ENCODE measurements at regions not wholly inside any gene's neighbourhood (a gene's known extent, or its start where the extent isn't known, plus 50 kb on each side); places are given as distances from the start of the nearest gene placed in this dataset.

GRCh38 chr10:130997267-130998045 is 314.1 kb downstream of the TCERG1L start:
- H3K27ac ChIP-seq: no peak overlapping the region
- no peaks in the 10 kb centered on the region for H3K36me3 ChIP-seq
- no peak for TF ChIP-seq CTCF (IDR thresholded peaks at IDR 0.05)
- no peak for TF ChIP-seq POLR2AphosphoS5 (IDR thresholded peaks at IDR 0.05)
- no peak for TF ChIP-seq POLR2A (IDR thresholded peaks at IDR 0.05)
- H3K9me3 ChIP-seq: no peaks in the 10 kb centered on the region
- intact Hi-C loops (cut with DNase I): no loop called here
- 54% methylated on average over 8 of the region's 8 CpGs for WGBS
- DNase-seq (ENCODE audit: low spot score): no peak
- no peaks in the 10 kb centered on the region for H3K27me3 ChIP-seq (replicated peaks; ENCODE audit: insufficient read depth)
- no peak overlapping the region for H3K4me3 ChIP-seq
- no peaks in the 10 kb centered on the region for H3K4me1 ChIP-seq (replicated peaks)

- H3K27ac ChIP-seq: no peak overlapping the region
- no peak overlapping the region for H3K4me3 ChIP-seq
- 70% methylated on average over 5 of the region's 5 CpGs for WGBS
- intact Hi-C loops (cut with DNase I): no loop called here
- no peak for DNase-seq (ENCODE audit: low spot score)
- no peaks in the 10 kb centered on the region for H3K36me3 ChIP-seq
- H3K9me3 ChIP-seq: no peaks in the 10 kb centered on the region
- TF ChIP-seq POLR2AphosphoS5 (IDR thresholded peaks at IDR 0.05) (no peak), POLR2A (IDR thresholded peaks at IDR 0.05) (no peak), CTCF (IDR thresholded peaks at IDR 0.05) (no peak)
- no peaks in the 10 kb centered on the region for H3K4me1 ChIP-seq (replicated peaks)
- H3K27me3 ChIP-seq (replicated peaks; ENCODE audit: insufficient read depth): no peaks in the 10 kb centered on the region
Observed at GRCh38 chr10:130998046-130998435, 313.5 kb downstream of the TCERG1L start.

GRCh38 chr10:130998642-130999041 is 312.9 kb downstream of the TCERG1L start:
- Histone ChIP-seq H3K9me3 (no peaks in the 10 kb centered on the region), H3K36me3 (no peaks in the 10 kb centered on the region), H3K4me3 (no peak overlapping the region), H3K4me1 (replicated peaks) (no peaks in the 10 kb centered on the region), H3K27ac (no peak overlapping the region), H3K27me3 (replicated peaks; ENCODE audit: insufficient read depth) (no peaks in the 10 kb centered on the region)
- 97% methylated on average over 10 of the region's 10 CpGs for WGBS
- TF ChIP-seq POLR2AphosphoS5 (IDR thresholded peaks at IDR 0.05) (no peak), CTCF (IDR thresholded peaks at IDR 0.05) (no peak), POLR2A (IDR thresholded peaks at IDR 0.05) (no peak)
- intact Hi-C loops (cut with DNase I): no loop called here
- no peak for DNase-seq (ENCODE audit: low spot score)

GRCh38 chr10:130999376-131000202 is 311.9 kb downstream of the TCERG1L start:
- no peak overlapping the region for H3K4me3 ChIP-seq
- TF ChIP-seq CTCF (IDR thresholded peaks at IDR 0.05): no peak
- TF ChIP-seq POLR2A (IDR thresholded peaks at IDR 0.05): no peak
- no peak for TF ChIP-seq POLR2AphosphoS5 (IDR thresholded peaks at IDR 0.05)
- no peaks in the 10 kb centered on the region for H3K9me3 ChIP-seq
- H3K27ac ChIP-seq: no peak overlapping the region
- H3K36me3 ChIP-seq: no peaks in the 10 kb centered on the region
- 78% methylated on average over 11 of the region's 11 CpGs for WGBS
- H3K4me1 ChIP-seq (replicated peaks): no peaks in the 10 kb centered on the region
- intact Hi-C loops (cut with DNase I): no loop called here
- no peak for DNase-seq (ENCODE audit: low spot score)
- no peaks in the 10 kb centered on the region for H3K27me3 ChIP-seq (replicated peaks; ENCODE audit: insufficient read depth)
